IPS-20b (cell line): ENCODE measurements at regions not wholly inside any gene's neighbourhood (a gene's known extent, or its start where the extent isn't known, plus 50 kb on each side); places are given as distances from the start of the nearest gene placed in this dataset.

Source experiments
- H3K27ac ChIP-seq: one replicate; pipeline ENCODE4 v1.5.1; 2013; ENCODE audit warnings: low read length
- H3K27me3 ChIP-seq: 2 replicates; pipeline ENCODE4 v1.6.1; 2013; ENCODE audit warnings: mild to moderate bottlenecking, low read length, inconsistent platforms; ENCODE audit not compliant: insufficient read depth
- H3K36me3 ChIP-seq: 2 replicates; pipeline ENCODE4 v1.6.1; 2013; ENCODE audit warnings: low read depth, mild to moderate bottlenecking, inconsistent platforms, low read length, moderate library complexity; ENCODE audit not compliant: insufficient read depth
- H3K4me1 ChIP-seq: 2 replicates; pipeline ENCODE4 v1.6.1; 2013; ENCODE audit warnings: mild to moderate bottlenecking, control low read depth, inconsistent platforms, low read length, moderate library complexity; ENCODE audit not compliant: insufficient read depth
- H3K4me3 ChIP-seq: 2 replicates; pipeline ENCODE4 v1.5.1; 2013; ENCODE audit warnings: mild to moderate bottlenecking, low read length, inconsistent platforms
- H3K9ac ChIP-seq: 2 replicates; pipeline ENCODE4 v1.6.1; 2013; ENCODE audit warnings: low read depth, mild to moderate bottlenecking, inconsistent platforms, low read length, moderate library complexity
- H3K9me3 ChIP-seq: 2 replicates; pipeline ENCODE4 v1.6.1; 2013; ENCODE audit warnings: mild to moderate bottlenecking, low read depth, low read length, inconsistent platforms; ENCODE audit not compliant: insufficient read depth

DNA sequence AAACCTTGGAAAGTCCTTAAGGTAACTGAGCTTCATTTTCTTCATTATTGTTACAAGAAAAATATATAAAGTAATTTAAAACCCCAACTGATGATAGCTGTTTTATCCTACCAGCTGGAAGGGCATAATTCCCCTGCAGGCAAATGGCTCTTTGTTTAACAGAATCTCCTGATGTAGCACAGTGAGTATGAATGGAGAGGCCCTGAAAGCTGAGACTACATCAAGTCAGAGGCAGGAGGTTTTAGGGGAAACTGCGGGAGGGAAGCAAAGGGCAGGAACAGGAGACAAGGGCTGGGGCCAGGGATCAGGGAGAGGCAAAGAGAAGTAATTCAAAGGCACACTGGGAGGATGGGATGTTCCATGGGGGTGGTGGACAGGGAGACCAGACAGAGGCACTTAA is 119.0 kb upstream of the LRFN2 start:
- Histone ChIP-seq H3K4me3 (no peak overlapping the region), H3K4me1 (peaks cover 10% of the 10 kb centered on the region; the same call in 1 of the 2 replicates), H3K36me3 (no peaks in the 10 kb centered on the region), H3K9ac (no peak overlapping the region), H3K27ac (no peak overlapping the region), H3K9me3 (0 out of 2 replicates have a peak, but pooled peaks cover 5% of the 10 kb centered on the region), H3K27me3 (no peaks in the 10 kb centered on the region)

DNA sequence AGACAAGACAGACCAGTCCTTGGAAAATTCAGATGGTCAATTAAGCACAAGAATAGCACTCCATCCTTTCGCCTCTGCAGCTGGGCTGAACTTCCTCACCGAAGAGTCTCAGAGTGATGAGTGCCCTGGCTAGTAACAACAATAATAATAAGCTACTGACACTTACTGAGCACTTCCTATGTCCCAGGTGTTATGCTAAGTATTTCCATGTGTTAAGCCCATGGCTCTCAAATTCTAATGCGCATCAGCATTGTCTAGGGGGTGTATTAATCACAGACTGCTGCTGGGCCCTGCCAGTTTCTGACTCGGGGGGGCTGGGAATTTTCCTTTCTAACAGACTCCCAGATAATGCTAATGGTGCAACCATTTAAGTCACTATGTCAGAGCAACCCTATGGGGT is 118.2 kb upstream of the LRFN2 start:
- no peak overlapping the region for H3K9ac ChIP-seq
- H3K27ac ChIP-seq = no peak overlapping the region
- H3K27me3 ChIP-seq = no peaks in the 10 kb centered on the region
- peaks cover 10% of the 10 kb centered on the region; the same call in 1 of the 2 replicates for H3K4me1 ChIP-seq
- no peak overlapping the region for H3K4me3 ChIP-seq
- H3K9me3 ChIP-seq = 0 out of 2 replicates have a peak, but pooled peaks cover 5% of the 10 kb centered on the region
- no peaks in the 10 kb centered on the region for H3K36me3 ChIP-seq

DNA sequence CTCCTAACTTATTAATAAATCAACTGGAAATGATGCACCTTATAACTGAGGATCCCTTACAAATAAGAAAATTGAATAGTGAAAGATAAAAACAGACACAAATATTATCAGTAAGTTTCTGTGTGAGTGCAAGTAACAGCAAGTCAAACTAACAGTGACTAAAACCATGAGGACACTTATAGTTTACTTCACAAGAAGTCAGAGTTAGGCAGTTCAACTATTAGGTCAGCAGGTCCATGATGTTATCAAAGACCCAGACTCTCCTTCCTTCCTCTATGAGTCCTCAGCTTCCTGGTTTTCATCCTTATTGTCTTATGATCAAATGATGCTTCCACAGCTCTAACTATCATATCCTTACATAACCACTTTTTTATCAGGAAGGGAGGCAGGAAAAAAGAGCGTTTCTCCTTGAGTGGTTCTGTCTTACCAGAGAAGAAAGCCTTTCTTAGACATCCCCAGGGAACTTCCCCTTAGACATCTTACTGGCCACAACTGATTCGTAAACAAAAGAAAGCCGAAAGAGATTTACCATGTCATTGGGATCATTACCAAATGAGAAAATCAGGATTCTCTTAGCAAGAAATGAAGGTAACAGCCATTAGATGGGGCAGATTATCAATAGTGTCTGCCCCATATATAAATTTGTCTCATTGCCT is 114.3 kb upstream of the LRFN2 start:
- Histone ChIP-seq H3K4me3 (no peak overlapping the region), H3K9me3 (no peaks in the 10 kb centered on the region), H3K9ac (no peak overlapping the region), H3K27me3 (no peaks in the 10 kb centered on the region), H3K36me3 (no peaks in the 10 kb centered on the region), H3K4me1 (peaks cover 10% of the 10 kb centered on the region; the same call in 1 of the 2 replicates), H3K27ac (no peak overlapping the region)

DNA sequence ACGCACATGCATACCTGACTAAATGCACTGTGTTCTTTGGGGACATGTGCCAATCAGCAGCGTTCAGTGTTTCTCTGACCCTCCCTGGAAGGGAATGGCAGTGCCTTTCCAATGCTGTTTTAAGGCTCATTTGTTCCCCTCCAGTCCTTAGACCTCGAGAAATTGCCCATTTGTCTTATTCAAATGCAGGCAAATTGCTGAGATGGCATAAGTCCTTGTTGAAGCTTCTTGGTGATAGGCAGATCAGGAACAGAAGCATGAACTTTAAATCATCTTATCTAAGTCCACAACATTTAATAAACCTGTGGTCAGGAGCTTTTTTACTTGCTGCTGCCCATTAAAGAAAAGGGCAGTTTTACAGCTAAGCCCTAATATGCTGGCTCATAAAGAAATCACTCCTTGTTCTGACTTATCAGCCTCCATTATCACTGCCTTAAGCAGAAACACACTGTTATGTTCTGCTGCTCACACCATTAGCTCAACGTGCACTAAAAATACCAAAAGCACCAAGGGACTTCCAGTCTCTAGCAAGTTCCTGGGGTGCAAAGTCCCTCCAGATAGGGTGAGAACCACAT is 112.9 kb upstream of the LRFN2 start:
- Histone ChIP-seq H3K9ac (no peak overlapping the region), H3K36me3 (no peaks in the 10 kb centered on the region), H3K4me1 (peaks cover under 1% of the 10 kb centered on the region; the same call in 1 of the 2 replicates), H3K9me3 (no peaks in the 10 kb centered on the region), H3K27me3 (no peaks in the 10 kb centered on the region), H3K4me3 (no peak overlapping the region), H3K27ac (no peak overlapping the region)

DNA sequence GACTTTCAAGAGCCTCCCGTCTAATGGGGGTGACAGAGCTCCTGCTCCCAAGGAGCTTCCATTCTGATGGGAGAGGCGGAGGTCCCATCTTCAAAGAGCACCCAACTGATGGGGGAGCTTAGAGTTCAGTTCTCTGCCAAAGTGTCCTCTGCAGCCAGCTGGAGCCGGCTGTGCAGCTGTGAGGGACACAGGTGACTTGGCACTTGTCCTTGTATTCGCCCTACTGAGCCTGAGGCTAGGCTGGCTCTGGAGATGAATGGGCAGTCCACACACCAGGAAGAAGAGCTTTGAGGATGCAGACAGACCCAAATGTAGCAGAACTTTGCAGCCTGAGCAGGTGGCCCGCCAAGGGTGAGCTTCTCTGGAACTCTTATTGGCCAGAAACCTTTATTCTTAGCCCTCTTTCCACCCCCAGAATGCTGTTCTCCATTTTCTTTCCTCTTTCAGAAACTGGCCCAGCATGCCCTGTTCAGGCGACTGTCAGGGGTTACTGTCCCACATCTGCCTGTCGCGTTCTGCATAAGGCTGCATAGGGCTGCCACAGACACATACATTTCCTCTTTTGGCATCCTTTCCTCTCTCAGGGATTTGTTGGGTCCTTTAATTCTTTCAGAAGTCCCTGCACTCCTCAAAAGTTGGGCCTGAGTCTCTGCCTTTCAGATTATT is 108.7 kb upstream of the LRFN2 start:
- no peaks in the 10 kb centered on the region for H3K9me3 ChIP-seq
- H3K4me3 ChIP-seq = no peak overlapping the region
- no peaks in the 10 kb centered on the region for H3K4me1 ChIP-seq
- no peaks in the 10 kb centered on the region for H3K36me3 ChIP-seq
- no peak overlapping the region for H3K27ac ChIP-seq
- H3K27me3 ChIP-seq = no peaks in the 10 kb centered on the region
- H3K9ac ChIP-seq = no peak overlapping the region

DNA sequence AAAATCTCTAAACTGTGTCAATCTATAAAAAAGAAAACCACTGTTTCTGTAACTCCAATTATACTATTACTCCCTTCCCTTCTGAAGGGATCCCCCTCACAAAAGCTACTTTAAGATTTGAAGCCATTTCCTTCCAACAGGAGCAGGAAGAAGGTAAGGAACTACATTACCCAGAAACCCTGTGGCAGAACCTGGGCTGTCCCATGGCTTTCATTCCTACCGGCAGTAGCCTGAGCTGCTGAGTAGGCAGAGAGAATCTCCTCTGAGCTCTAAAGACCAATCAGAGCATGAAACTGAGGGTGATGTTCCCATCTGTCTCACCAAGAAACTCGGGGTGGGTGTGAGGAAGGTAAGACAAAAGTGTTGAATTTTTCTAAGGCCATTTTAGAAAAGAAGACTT is 108.0 kb upstream of the LRFN2 start:
- H3K27me3 ChIP-seq = no peaks in the 10 kb centered on the region
- H3K9ac ChIP-seq = no peak overlapping the region
- H3K4me3 ChIP-seq = no peak overlapping the region
- no peaks in the 10 kb centered on the region for H3K36me3 ChIP-seq
- H3K27ac ChIP-seq = no peak overlapping the region
- no peaks in the 10 kb centered on the region for H3K4me1 ChIP-seq
- no peaks in the 10 kb centered on the region for H3K9me3 ChIP-seq

DNA sequence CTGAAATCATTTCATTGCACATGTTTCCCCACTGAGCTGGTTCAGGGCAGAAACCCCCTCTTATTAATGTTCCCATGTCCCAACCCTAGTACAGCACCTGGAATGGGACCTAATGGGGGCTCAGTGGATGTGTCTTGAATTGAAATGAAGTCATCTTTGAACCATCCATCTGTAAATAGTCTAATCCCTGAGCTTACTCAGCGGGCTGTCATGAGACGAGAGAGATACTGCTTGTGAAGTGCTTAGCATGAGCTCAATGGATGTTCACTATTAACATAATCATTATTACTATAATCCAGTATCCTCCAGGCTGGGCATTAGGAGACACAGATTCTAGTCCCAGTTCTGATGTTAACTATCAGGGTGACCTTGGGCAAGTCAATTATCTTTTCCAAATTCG is 106.6 kb upstream of the LRFN2 start:
- Histone ChIP-seq H3K27me3 (no peaks in the 10 kb centered on the region), H3K9ac (no peak overlapping the region), H3K4me3 (no peak overlapping the region), H3K27ac (no peak overlapping the region), H3K36me3 (no peaks in the 10 kb centered on the region), H3K9me3 (no peaks in the 10 kb centered on the region), H3K4me1 (no peaks in the 10 kb centered on the region)

DNA sequence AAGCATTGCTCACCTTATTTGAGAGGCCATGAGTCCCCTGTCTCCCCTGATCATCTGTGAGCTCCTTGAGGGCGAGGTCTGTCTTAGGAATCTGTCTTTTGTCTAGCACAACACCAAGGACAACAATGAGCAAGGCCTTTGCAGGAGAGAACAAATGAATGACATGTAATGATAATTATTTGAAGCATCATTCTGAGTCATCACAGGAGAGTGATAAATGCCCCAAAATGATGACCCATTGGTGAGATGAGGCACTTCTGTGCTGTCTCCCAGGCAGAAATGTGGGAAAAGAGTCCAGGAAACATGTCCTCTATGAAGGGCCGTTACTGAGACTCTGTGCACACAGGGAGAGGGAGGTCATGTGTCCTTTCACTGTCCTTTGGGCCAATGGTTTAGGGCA is 105.2 kb upstream of the LRFN2 start:
- Histone ChIP-seq H3K4me3 (no peak overlapping the region), H3K36me3 (no peaks in the 10 kb centered on the region), H3K9me3 (no peaks in the 10 kb centered on the region), H3K27me3 (no peaks in the 10 kb centered on the region), H3K27ac (no peak overlapping the region), H3K9ac (no peak overlapping the region), H3K4me1 (no peaks in the 10 kb centered on the region)

DNA sequence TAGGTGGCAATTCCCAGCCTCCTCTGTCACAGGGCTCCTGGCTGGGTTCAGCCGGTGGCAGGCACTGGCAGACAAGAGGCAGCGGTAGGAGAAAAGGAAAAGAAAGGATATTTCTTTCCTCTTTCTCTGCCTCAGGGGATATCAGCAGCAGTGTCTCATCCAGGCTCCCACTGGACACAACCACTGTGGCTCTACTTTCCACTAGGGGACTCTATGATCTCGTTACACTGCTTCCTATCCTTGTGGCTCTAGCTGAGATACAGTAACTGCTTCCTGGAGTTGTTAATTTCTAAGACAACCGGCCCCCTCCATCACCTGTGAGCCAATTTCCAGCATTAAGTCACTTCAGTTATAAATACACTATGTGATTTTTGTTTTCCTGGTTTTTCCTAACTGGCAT is 102.0 kb upstream of the LRFN2 start:
- H3K4me3 ChIP-seq = no peak overlapping the region
- no peak overlapping the region for H3K27ac ChIP-seq
- H3K36me3 ChIP-seq = no peaks in the 10 kb centered on the region
- no peak overlapping the region for H3K9ac ChIP-seq
- H3K4me1 ChIP-seq = no peaks in the 10 kb centered on the region
- no peaks in the 10 kb centered on the region for H3K27me3 ChIP-seq
- H3K9me3 ChIP-seq = peaks cover 3% of the 10 kb centered on the region; the same call in 1 of the 2 replicates

DNA sequence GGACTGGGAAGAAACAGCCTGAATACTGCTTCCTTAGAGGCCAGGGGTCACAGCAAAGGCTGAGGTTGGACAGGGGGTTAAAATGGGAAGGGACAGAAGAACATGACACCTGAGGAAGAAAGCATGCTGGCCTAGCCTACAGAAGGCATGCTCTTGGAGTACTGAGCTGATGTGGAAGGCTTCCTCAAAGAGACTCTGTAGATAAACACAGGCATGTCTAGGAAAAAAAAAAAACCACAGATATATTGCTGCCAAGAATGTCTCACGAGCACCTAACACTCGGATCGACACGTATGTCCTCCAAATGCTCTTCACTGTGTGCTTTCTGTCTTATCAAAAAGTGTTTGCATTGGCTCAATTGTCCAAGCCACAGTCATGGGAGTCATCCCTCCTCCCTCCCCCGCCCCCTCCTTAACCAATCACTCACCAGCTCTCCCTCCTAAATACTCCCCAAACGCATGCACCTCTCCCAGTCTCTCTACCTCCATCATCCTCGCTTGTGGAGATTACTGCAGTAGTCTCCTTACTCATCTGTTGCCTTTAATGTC is 101.1 kb upstream of the LRFN2 start:
- H3K9ac ChIP-seq = no peak overlapping the region
- H3K4me3 ChIP-seq = no peak overlapping the region
- no peaks in the 10 kb centered on the region for H3K4me1 ChIP-seq
- H3K27me3 ChIP-seq = no peaks in the 10 kb centered on the region
- H3K36me3 ChIP-seq = no peaks in the 10 kb centered on the region
- no peak overlapping the region for H3K27ac ChIP-seq
- peaks cover 3% of the 10 kb centered on the region; the same call in 1 of the 2 replicates for H3K9me3 ChIP-seq

DNA sequence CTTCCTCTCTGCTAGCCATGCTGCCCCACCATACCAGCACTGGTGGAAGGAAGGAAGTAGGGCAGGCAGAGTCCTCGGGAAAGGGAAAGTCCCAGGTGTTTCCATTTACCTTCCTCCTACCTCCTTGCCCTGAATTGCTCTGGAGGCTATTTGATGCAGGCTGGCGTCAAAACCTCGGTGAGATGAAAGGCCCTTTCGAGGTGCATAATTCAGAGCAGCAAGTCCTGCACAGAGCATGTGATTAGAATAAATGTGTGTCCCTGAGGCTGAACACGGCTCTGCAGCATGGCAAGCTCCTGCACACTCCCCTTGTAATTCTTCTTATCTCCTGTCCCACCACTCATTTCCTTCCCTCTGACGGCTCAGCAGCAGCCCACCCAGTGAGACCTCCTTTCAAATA is 98.7 kb upstream of the LRFN2 start:
- Histone ChIP-seq H3K27me3 (no peaks in the 10 kb centered on the region), H3K36me3 (no peaks in the 10 kb centered on the region)

DNA sequence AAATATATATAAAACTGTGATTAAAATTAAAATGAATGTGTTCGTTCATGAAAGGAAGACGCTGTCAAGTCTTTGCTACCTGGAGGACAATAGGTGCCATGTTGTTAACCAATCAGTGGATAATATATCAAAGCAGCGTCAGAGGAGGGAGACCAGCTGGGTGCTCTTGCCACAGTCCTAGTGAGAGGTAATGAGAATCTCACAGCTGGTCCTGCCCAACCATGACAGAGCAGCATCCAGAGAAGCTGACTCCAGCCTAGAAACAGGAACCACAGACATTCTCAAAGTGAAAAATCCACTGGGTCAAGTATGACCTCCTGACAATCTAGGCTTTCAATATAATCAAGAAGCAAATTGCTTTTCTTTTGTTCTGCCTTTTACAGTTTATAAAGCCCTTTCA is 94.5 kb upstream of the LRFN2 start:
- Histone ChIP-seq H3K27ac (no peak overlapping the region), H3K9me3 (peaks cover 3% of the 10 kb centered on the region; the same call in 1 of the 2 replicates), H3K4me1 (no peaks in the 10 kb centered on the region), H3K27me3 (no peaks in the 10 kb centered on the region), H3K4me3 (no peak overlapping the region), H3K9ac (no peak overlapping the region), H3K36me3 (no peaks in the 10 kb centered on the region)

More for the DNA sequence above, 98.7 kb upstream of the LRFN2 start:
- Histone ChIP-seq H3K27ac (no peak overlapping the region), H3K4me3 (no peak overlapping the region), H3K4me1 (no peaks in the 10 kb centered on the region), H3K9me3 (peaks cover 3% of the 10 kb centered on the region; the same call in 1 of the 2 replicates), H3K9ac (no peak overlapping the region)
